ENCODE measurements at regions not wholly inside any gene's neighbourhood (a gene's known extent, or its start where the extent isn't known, plus 50 kb on each side); places are given as distances from the start of the nearest gene placed in this dataset.

GRCh38 chr20:19929481-19930145 is 87.5 kb upstream of the NAA20 start:
- DNase-seq (ENCODE audit: low read depth in 1 of 2, low spot score in 1 of 2): no peak
- Histone ChIP-seq H3K27me3 (ENCODE audit: insufficient read depth, poor library complexity, severe bottlenecking) (no peaks in the 10 kb centered on the region), H3K4me3 (replicated peaks; ENCODE audit: insufficient read depth, low read length) (no peak overlapping the region), H3K27ac (replicated peaks) (no peak overlapping the region)
- TF ChIP-seq CTCF (IDR thresholded peaks at IDR 0.05; ENCODE audit: insufficient read depth, low read length) (no peak), POLR2AphosphoS5 (IDR thresholded peaks at IDR 0.05; ENCODE audit: low read depth) (no peak), GABPA (IDR thresholded peaks at IDR 0.05; ENCODE audit: low read depth) (no peak)

- TF ChIP-seq, protein P1, sequence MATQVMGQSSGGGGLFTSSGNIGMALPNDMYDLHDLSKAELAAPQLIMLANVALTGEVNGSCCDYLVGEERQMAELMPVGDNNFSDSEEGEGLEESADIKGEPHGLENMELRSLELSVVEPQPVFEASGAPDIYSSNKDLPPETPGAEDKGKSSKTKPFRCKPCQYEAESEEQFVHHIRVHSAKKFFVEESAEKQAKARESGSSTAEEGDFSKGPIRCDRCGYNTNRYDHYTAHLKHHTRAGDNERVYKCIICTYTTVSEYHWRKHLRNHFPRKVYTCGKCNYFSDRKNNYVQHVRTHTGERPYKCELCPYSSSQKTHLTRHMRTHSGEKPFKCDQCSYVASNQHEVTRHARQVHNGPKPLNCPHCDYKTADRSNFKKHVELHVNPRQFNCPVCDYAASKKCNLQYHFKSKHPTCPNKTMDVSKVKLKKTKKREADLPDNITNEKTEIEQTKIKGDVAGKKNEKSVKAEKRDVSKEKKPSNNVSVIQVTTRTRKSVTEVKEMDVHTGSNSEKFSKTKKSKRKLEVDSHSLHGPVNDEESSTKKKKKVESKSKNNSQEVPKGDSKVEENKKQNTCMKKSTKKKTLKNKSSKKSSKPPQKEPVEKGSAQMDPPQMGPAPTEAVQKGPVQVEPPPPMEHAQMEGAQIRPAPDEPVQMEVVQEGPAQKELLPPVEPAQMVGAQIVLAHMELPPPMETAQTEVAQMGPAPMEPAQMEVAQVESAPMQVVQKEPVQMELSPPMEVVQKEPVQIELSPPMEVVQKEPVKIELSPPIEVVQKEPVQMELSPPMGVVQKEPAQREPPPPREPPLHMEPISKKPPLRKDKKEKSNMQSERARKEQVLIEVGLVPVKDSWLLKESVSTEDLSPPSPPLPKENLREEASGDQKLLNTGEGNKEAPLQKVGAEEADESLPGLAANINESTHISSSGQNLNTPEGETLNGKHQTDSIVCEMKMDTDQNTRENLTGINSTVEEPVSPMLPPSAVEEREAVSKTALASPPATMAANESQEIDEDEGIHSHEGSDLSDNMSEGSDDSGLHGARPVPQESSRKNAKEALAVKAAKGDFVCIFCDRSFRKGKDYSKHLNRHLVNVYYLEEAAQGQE (IDR thresholded peaks at IDR 0.05; ENCODE audit: insufficient replicate concordance, low read depth): no peak
- TF ChIP-seq CTCF (IDR thresholded peaks at IDR 0.05; ENCODE audit: insufficient read depth, low read length): no peak
- TF ChIP-seq GABPA (IDR thresholded peaks at IDR 0.05; ENCODE audit: low read depth): no peak
- TF ChIP-seq POLR2AphosphoS5 (IDR thresholded peaks at IDR 0.05; ENCODE audit: low read depth): no peak
- TF ChIP-seq SPI1 (IDR thresholded peaks at IDR 0.05; ENCODE audit: borderline replicate concordance, low read depth): no peak
- Histone ChIP-seq H3K4me3 (replicated peaks; ENCODE audit: insufficient read depth, low read length) (no peak overlapping the region), H3K27ac (replicated peaks) (no peak overlapping the region), H3K27me3 (ENCODE audit: insufficient read depth, poor library complexity, severe bottlenecking) (peaks cover 1% of the 10 kb centered on the region)
- no peak for DNase-seq (ENCODE audit: low read depth in 1 of 2, low spot score in 1 of 2)
These were observed 86.7 kb upstream of the NAA20 start for GRCh38 chr20:19930426-19930825.

DNA sequence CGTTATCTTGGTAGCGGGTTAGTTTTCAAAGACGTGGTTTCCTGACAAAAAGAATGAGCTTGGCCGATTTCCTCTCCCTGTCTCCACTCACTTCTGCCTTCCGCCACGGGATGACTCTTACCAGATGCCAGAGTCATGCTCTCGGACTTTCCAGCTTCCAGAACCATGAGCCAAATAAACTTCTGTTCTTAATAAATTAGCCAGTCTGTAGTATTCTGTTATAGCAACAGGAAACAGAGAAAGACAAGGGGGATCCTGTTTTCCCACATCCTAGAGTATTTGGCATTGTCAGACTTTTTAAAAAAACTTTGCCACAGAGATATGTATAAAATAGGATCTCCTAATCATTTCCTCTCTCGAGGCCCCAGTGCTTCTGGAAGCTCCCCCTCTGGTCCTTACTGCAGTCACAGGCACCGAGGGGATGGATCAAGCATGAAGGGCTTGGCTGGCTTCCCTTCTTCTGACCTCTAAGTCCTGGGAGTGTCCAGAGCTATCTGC is 84.9 kb upstream of the NAA20 start:
- H3K27ac ChIP-seq (replicated peaks): no peak overlapping the region
- no peak for DNase-seq (ENCODE audit: low read depth in 1 of 2, low spot score in 1 of 2)
- TF ChIP-seq GABPA (IDR thresholded peaks at IDR 0.05; ENCODE audit: low read depth): no peak
- TF ChIP-seq CTCF (IDR thresholded peaks at IDR 0.05; ENCODE audit: insufficient read depth, low read length): no peak
- TF ChIP-seq POLR2AphosphoS5 (IDR thresholded peaks at IDR 0.05; ENCODE audit: low read depth): no peak
- no peak for TF ChIP-seq SPI1 (IDR thresholded peaks at IDR 0.05; ENCODE audit: borderline replicate concordance, low read depth)
- TF ChIP-seq, protein P1 (IDR thresholded peaks at IDR 0.05; ENCODE audit: insufficient replicate concordance, low read depth): no peak
- no peak overlapping the region for H3K4me3 ChIP-seq (replicated peaks; ENCODE audit: insufficient read depth, low read length)
- H3K27me3 ChIP-seq (ENCODE audit: insufficient read depth, poor library complexity, severe bottlenecking): peaks cover 3% of the 10 kb centered on the region
